ENCODE measurements at regions not wholly inside any gene's neighbourhood (a gene's known extent, or its start where the extent isn't known, plus 50 kb on each side); places are given as distances from the start of the nearest gene placed in this dataset.
"Not testable (repeated sequence)": the region's sequence is repeated elsewhere in the genome, so short reads cannot be mapped to it uniquely, and the experiment has no call there.

- H3K9me3 ChIP-seq; H3K27me3 ChIP-seq; intact Hi-C loops (cut with DNase I); H3K27ac ChIP-seq; H3K36me3 ChIP-seq; DNase-seq (ENCODE audit: extremely low spot score in 2 of 2); H3K4me3 ChIP-seq; H3K4me1 ChIP-seq: not testable (repeated sequence)
Measured at GRCh38 chr21:9747870-9748269, 773.5 kb upstream of the TPTE start.

DNA sequence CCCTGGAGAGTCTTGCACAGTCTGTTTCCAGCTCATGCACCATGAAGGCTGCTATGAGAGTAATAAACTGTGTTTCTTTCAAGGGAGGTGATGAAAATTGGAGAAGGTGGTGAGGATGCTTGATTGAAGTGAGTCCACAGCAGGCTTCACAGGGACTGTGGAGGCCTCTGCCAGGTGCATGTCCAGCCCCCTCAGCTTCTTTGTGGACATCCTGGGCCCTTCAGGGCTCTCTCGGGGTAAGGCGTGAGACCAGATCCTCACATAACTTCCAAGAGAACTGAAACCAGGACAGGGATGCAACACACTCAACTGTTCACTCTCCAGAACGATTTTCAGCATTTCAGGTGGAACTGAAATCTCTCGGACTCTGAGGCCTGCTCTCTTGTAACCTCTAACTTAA is 772.9 kb upstream of the TPTE start:
- H3K27ac ChIP-seq; H3K27me3 ChIP-seq; intact Hi-C loops (cut with DNase I); H3K4me3 ChIP-seq; H3K4me1 ChIP-seq; H3K36me3 ChIP-seq; H3K9me3 ChIP-seq: not testable (repeated sequence)
- DNase-seq (ENCODE audit: extremely low spot score in 2 of 2) = peak in 1 of 2 donors; percentile 81

GRCh38 chr21:9749741-9750230 is 771.6 kb upstream of the TPTE start:
- intact Hi-C loops (cut with DNase I); H3K27ac ChIP-seq; H3K9me3 ChIP-seq; H3K4me3 ChIP-seq; H3K36me3 ChIP-seq; H3K4me1 ChIP-seq; H3K27me3 ChIP-seq: not testable (repeated sequence)
- peak in 1 of 2 donors; percentile 86 for DNase-seq (ENCODE audit: extremely low spot score in 2 of 2)

DNA sequence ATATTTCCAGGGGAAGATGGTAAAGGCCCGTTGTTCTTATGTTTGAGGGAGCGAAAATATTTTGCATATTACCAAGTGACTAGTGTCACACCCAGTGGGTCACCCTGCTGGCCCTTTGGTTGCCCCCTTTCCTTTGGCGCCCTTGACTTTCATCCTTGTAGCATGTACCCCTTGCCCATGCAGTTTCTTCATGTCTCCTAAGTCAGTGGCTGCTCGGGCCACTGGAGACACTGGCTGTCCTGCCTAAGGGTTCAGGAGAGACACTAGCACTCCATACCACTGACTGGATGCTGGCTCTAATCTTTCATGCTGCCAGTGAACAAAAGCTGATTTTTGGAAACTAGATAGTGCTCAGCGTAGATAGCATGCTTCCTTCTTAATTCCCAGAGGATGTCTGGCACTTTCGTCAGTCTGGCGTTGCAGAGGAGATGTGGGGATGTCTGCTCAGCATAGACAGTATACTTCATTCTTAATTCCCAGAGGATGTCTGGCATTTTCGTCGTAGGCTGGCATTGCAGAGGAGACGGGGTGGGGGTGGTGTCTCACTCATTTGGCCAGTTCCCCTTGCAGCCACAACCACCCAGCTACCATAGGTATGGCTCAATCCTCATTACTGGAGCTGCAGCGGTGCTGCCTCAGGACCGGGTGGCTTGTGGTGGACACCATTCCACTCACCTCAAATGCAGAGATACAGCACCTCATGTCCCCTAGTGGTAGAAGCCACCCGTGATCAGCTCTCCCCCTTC is 770.9 kb upstream of the TPTE start:
- Histone ChIP-seq H3K27me3 (no peaks in the 10 kb centered on the region), H3K4me1 (no peaks in the 10 kb centered on the region), H3K4me3 (no peak overlapping the region), H3K27ac (no peak overlapping the region), H3K9me3 (no peaks in the 10 kb centered on the region), H3K36me3 (no peaks in the 10 kb centered on the region)
- TF ChIP-seq POLR2A (IDR thresholded peaks at IDR 0.05) (no peak), CTCF (IDR thresholded peaks at IDR 0.05) (no peak), POLR2AphosphoS5 (IDR thresholded peaks at IDR 0.05; ENCODE audit: insufficient read depth in 1 of 2, low read depth in 1 of 2) (no peak)
- intact Hi-C loops (cut with DNase I) = no loop called here
- peak in 1 of 2 donors; percentile 84 for DNase-seq (ENCODE audit: extremely low spot score in 2 of 2)

DNA sequence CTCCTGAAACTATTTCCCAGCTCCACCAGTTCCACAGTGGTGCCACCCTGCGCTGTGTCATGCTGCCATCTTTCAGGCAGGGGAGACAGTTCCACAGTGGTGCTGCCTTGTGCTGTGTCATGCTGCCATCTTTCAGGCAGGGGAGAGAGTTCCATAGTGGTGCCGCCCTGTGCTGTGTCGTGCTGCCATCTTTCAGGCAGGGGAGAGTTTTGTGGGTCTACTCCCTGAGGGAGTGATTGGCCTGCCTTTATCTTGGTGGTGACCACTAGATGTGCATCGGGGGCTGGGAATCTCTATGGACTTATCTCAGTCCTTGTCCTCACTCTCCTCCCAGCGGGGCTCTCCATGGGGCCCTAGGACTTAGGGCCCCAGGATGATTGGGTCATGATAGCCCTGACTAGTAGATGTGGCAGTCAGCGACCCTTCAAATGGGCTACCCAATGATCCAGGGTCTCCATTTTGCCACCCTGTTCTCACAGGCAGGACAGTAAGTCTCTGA is 770.2 kb upstream of the TPTE start:
- H3K9me3 ChIP-seq; intact Hi-C loops (cut with DNase I); H3K27me3 ChIP-seq; H3K36me3 ChIP-seq; H3K4me3 ChIP-seq; H3K27ac ChIP-seq; H3K4me1 ChIP-seq: not testable (repeated sequence)
- DNase-seq (ENCODE audit: extremely low spot score in 2 of 2) = peak in 1 of 2 donors; percentile 87

DNA sequence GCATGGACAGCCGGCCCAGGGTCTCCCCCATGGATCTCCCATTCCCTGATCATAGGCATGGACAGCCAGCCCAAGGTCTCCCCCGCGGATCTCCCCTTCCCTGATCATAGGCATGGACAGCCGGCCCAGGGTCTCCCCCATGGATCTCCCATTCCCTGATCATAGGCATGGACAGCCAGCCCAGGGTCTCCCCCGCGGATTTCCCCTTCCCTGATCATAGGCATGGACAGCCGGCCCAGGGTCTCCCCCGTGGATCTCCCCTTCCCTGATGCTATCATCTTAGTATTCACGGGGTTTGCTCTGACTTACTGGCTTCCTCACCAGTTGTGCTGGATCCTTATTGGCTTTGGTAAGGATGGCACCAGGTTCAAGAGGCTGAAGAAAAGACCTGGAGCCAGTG is 769.4 kb upstream of the TPTE start:
- DNase-seq (ENCODE audit: extremely low spot score in 2 of 2) = peak; percentile 64 to 94
- H3K27me3 ChIP-seq; intact Hi-C loops (cut with DNase I); H3K4me3 ChIP-seq; H3K36me3 ChIP-seq; H3K4me1 ChIP-seq; H3K27ac ChIP-seq; H3K9me3 ChIP-seq: not testable (repeated sequence)

DNA sequence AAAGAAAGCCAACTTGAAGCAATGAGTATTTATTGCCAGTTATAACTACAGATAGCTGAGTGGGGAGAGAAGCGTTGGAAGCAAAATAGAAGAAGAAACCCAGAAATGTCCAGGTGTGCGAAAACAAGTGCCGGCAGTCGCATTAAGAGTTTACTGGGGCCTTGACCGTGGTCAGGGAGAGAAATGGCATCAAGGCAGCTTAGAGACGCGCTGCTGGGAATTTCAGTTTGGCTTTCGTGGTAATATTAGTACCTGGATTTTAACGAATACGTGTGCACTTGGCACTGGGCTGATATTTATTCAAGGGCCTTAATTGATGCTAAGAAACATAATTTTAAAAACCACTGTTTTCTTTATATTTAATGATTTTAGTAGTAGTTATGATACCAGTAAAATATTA is 767.9 kb upstream of the TPTE start:
- H3K4me1 ChIP-seq; H3K27me3 ChIP-seq; H3K27ac ChIP-seq; H3K9me3 ChIP-seq; H3K4me3 ChIP-seq; intact Hi-C loops (cut with DNase I); H3K36me3 ChIP-seq: not testable (repeated sequence)
- DNase-seq (ENCODE audit: extremely low spot score in 2 of 2) = peak in 1 of 2 donors; percentile 49

DNA sequence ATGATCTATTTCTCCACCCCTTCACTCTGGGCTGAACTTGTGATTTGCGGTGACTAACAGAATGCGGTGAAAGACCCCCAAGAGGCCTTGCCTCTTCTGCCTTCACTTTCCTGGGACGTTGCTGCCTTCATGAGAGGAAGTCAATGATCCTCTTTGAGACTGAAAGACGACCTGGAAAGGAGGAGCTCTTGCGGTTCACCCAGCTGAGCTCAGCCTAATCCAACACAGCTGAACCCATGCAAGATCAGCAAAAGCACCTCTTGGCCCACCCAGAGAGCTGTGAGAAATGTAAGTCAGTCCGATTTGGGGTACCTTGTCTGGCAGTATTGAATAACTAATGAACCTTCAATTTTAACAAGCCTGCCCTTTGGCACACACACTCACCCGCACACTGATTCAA is 767.4 kb upstream of the TPTE start:
- H3K4me3 ChIP-seq = no peak overlapping the region
- peak; percentile 76 to 94 for DNase-seq (ENCODE audit: extremely low spot score in 2 of 2)
- no peaks in the 10 kb centered on the region for H3K36me3 ChIP-seq
- no peaks in the 10 kb centered on the region for H3K27me3 ChIP-seq
- H3K27ac ChIP-seq = no peak overlapping the region
- TF ChIP-seq POLR2A (IDR thresholded peaks at IDR 0.05) (no peak), POLR2AphosphoS5 (IDR thresholded peaks at IDR 0.05; ENCODE audit: insufficient read depth in 1 of 2, low read depth in 1 of 2) (no peak), CTCF (IDR thresholded peaks at IDR 0.05) (no peak)
- H3K9me3 ChIP-seq = peaks cover 4% of the 10 kb centered on the region
- intact Hi-C loops (cut with DNase I) = no loop called here
- no peaks in the 10 kb centered on the region for H3K4me1 ChIP-seq

DNA sequence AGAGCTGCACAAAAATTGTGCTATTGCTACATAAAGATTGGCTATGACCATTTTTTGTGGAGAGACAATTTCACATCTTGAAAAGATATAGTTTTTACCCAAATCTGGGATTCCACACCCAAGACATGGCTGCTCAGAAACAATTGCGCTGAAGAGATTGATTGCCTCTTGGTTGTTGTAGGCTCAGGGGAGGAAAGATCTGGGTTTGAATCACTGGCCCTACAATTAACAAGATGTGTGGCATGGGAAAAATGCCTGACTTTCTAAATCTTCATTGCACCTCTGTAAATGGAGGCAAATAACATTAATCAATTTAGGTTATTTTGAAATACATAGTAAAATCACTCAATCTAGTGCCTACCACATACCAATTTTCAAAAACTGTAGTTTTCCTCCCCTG is 766.9 kb upstream of the TPTE start:
- H3K36me3 ChIP-seq; H3K27ac ChIP-seq; H3K27me3 ChIP-seq; intact Hi-C loops (cut with DNase I); H3K4me3 ChIP-seq; H3K9me3 ChIP-seq; H3K4me1 ChIP-seq: not testable (repeated sequence)
- DNase-seq (ENCODE audit: extremely low spot score in 2 of 2) = peak in 1 of 2 donors; percentile 67
